ENCODE measurements at regions not wholly inside any gene's neighbourhood (a gene's known extent, or its start where the extent isn't known, plus 50 kb on each side); places are given as distances from the start of the nearest gene placed in this dataset.

- no peak for DNase-seq (ENCODE audit: low spot score)
Observed at GRCh38 chr22:23522623-23523251, 57.4 kb downstream of the IGLL1 start.

GRCh38 chr22:23521441-23522113 lies 58.5 kb downstream of the IGLL1 start:
- DNase-seq (ENCODE audit: low spot score), result peak; percentile 99

- DNase-seq (ENCODE audit: low spot score), result peak; percentile 52
Observed at GRCh38 chr22:23520863-23521440, 59.1 kb downstream of the IGLL1 start.

GRCh38 chr22:23519442-23520157 lies 60.5 kb downstream of the IGLL1 start:
- no peak for DNase-seq (ENCODE audit: low spot score)

GRCh38 chr22:23518376-23519187 lies 61.5 kb downstream of the IGLL1 start:
- DNase-seq (ENCODE audit: low spot score), result no peak

GRCh38 chr22:23517804-23518375 lies 62.2 kb downstream of the IGLL1 start:
- no peak for DNase-seq (ENCODE audit: low spot score)

GRCh38 chr22:23516304-23516703 lies 63.8 kb downstream of the IGLL1 start:
- DNase-seq (ENCODE audit: low spot score), result no peak

GRCh38 chr22:23514322-23515038 lies 65.6 kb downstream of the IGLL1 start:
- DNase-seq (ENCODE audit: low spot score), result peak; percentile 52

GRCh38 chr22:23513705-23514104 lies 66.4 kb downstream of the IGLL1 start:
- DNase-seq (ENCODE audit: low spot score), result no peak

GRCh38 chr22:23513133-23513532 lies 67.0 kb downstream of the IGLL1 start:
- no peak for DNase-seq (ENCODE audit: low spot score)

GRCh38 chr22:23512721-23513120 lies 67.4 kb downstream of the IGLL1 start:
- DNase-seq (ENCODE audit: low spot score), result no peak

GRCh38 chr22:23512348-23512705 lies 67.8 kb downstream of the IGLL1 start:
- DNase-seq (ENCODE audit: low spot score), result no peak

GRCh38 chr22:23511627-23512347 lies 68.3 kb downstream of the IGLL1 start:
- DNase-seq (ENCODE audit: low spot score), result no peak

- no peak for DNase-seq (ENCODE audit: low spot score)
Observed at GRCh38 chr22:23509571-23510302, 70.4 kb downstream of the IGLL1 start.

- DNase-seq (ENCODE audit: low spot score), result no peak
Observed at GRCh38 chr22:23504516-23504915, 75.6 kb downstream of the IGLL1 start.

GRCh38 chr22:23503736-23504440 lies 76.2 kb downstream of the IGLL1 start:
- no peak for DNase-seq (ENCODE audit: low spot score)

- DNase-seq (ENCODE audit: low spot score), result no peak
Observed at GRCh38 chr22:23503142-23503541, 76.9 kb downstream of the IGLL1 start.

- DNase-seq (ENCODE audit: low spot score), result no peak
Observed at GRCh38 chr22:23501708-23502107, 78.4 kb downstream of the IGLL1 start.

- no peak for DNase-seq (ENCODE audit: low spot score)
Observed at GRCh38 chr22:23501261-23501619, 78.8 kb downstream of the IGLL1 start.

Data from iPS-NIHi11 (cell line).